HCT116 (cell line): ENCODE measurements at regions not wholly inside any gene's neighbourhood (a gene's known extent, or its start where the extent isn't known, plus 50 kb on each side); places are given as distances from the start of the nearest gene placed in this dataset.

Source experiments
- ATAC-seq: fragments of 200-7000 bp; cut with Tn5 transposase; 2 replicates; pipeline ENCODE4 v1.9.1; 2020; ENCODE audit warnings: mild to moderate bottlenecking, moderate library complexity
- BruUV-seq: library from RNA; stranded (reverse); fragments of 400-500 nt; replicated peaks from 2 replicates; lab custom pipeline; 2021; lab: Mats Ljungman, UMichigan
- CTCF ChIA-PET: fragments of 300-600 bp; sonication (Branson Sonifier 250); formaldehyde crosslinking; loops from one replicate; lab custom pipeline; 2021; ENCODE audit warnings: antibody characterized with exemption; lab: Charles Lee
- POLR2A ChIA-PET: fragments of 300-600, 350-600 bp; sonication (Branson Sonifier 250); formaldehyde crosslinking; loops from one replicate; lab custom pipeline; 2021; ENCODE audit warnings: antibody characterized with exemption; lab: Charles Lee
- RAD21 ChIA-PET, 2 experiments: fragments of 300-600 bp; sonication (Branson Sonifier 250); formaldehyde crosslinking; loops; one replicate each; lab custom pipeline; 2023; ENCODE audit warnings: low total read pairs in 2 of 2; ENCODE audit not compliant: uncharacterized antibody in 2 of 2, unreplicated experiment in 2 of 2, low non-redundant PET in 1 of 2; lab: Charles Lee
- DNase-seq: peaks from one replicate; pipeline ENCODE4 v3.0.0-alpha.2; 2010; ENCODE audit warnings: low read depth, low spot score
- H2AFZ ChIP-seq: fragments of 200-600 bp; shearing (Covaris generic), sonication (generic); 2 replicates; pipeline ENCODE4 v1.6.1; 2017; ENCODE audit warnings: low read depth, mixed run types, mixed read lengths, antibody characterized with exemption, low read length; ENCODE audit not compliant: poor library complexity, severe bottlenecking
- H3K27ac ChIP-seq: 2 replicates; pipeline ENCODE4 v1.5.1; 2012; ENCODE audit warnings: low read depth, low read length
- H3K27me3 ChIP-seq: fragments of 200-600 bp; sonication (generic); 2 replicates; pipeline ENCODE4 v1.6.1; 2016; ENCODE audit warnings: mixed run types, low read length, mixed read lengths; ENCODE audit not compliant: insufficient read depth
- H3K36me3 ChIP-seq, 2 experiments: fragments of 200-500 bp in 1 of 2; fragments of 200-600 bp in 1 of 2; sonication (Bioruptor generic) in 1 of 2; sonication (generic) in 1 of 2; 2 replicates each; pipeline versions ENCODE4 v1.5.1 to v1.6.1; 2014 to 2016; ENCODE audit warnings: low read length in 2 of 2, inconsistent platforms in 1 of 2, mixed read lengths in 1 of 2, mixed run types in 1 of 2; ENCODE audit not compliant: insufficient read depth in 2 of 2, control insufficient read depth in 1 of 2
- H3K4me1 ChIP-seq, 2 experiments: fragments of 200-600 bp in 1 of 2; sonication (generic) in 1 of 2; 2 replicates each; pipeline versions ENCODE4 v1.5.1 to v1.6.1; 2012 to 2017; ENCODE audit warnings: low read length in 2 of 2, inconsistent platforms in 1 of 2, mild to moderate bottlenecking in 1 of 2, mixed read lengths in 1 of 2, mixed run types in 1 of 2, moderate library complexity in 1 of 2; ENCODE audit not compliant: insufficient read depth in 2 of 2, control insufficient read depth in 1 of 2
- H3K4me2 ChIP-seq: fragments of 200-600 bp; sonication (generic); 2 replicates; pipeline ENCODE4 v1.6.1; 2017; ENCODE audit warnings: mixed run types, low read length, mixed read lengths
- H3K4me3 ChIP-seq, 2 experiments: fragments of 200-600 bp in 1 of 2; sonication (generic) in 1 of 2; replicated peaks in 1 of 2; 2 replicates each; pipeline ENCODE4 v1.5.1; 2011 to 2016; ENCODE audit warnings: low read length in 2 of 2, control low read depth in 1 of 2, low read depth in 1 of 2, mild to moderate bottlenecking in 1 of 2, mixed read lengths in 1 of 2, mixed run types in 1 of 2
- H3K79me2 ChIP-seq: fragments of 200-600 bp; sonication (generic); 2 replicates; pipeline ENCODE4 v1.6.1; 2017; ENCODE audit warnings: mild to moderate bottlenecking, mixed run types, low read length, moderate library complexity, mixed read lengths; ENCODE audit not compliant: insufficient read depth
- H3K9ac ChIP-seq: fragments of 200-600 bp; sonication (generic); 2 replicates; pipeline ENCODE4 v1.6.1; 2016; ENCODE audit warnings: low read length, mixed read lengths
- H3K9me2 ChIP-seq: fragments of 200-600 bp; sonication (generic), shearing (Covaris generic); 2 replicates; pipeline ENCODE4 v1.6.1; 2017; ENCODE audit warnings: mixed run types, mild to moderate bottlenecking, moderate library complexity; ENCODE audit not compliant: insufficient read depth
- H3K9me3 ChIP-seq, 2 experiments: fragments of 200-500 bp in 1 of 2; fragments of 200-600 bp in 1 of 2; sonication (Bioruptor generic) in 1 of 2; sonication (generic) in 1 of 2; 2 replicates each; pipeline ENCODE4 v1.6.1; 2014 to 2017; ENCODE audit warnings: low read length in 2 of 2, mixed read lengths in 2 of 2, inconsistent platforms in 1 of 2, low read depth in 1 of 2, mild to moderate bottlenecking in 1 of 2, mixed run types in 1 of 2, moderate library complexity in 1 of 2; ENCODE audit not compliant: control insufficient read depth in 1 of 2, insufficient read depth in 1 of 2
- H4K20me1 ChIP-seq: fragments of 200-600 bp; sonication (generic), shearing (Covaris generic); 2 replicates; pipeline ENCODE4 v1.6.1; 2017; ENCODE audit warnings: mixed run types, mild to moderate bottlenecking, moderate library complexity; ENCODE audit not compliant: insufficient read depth
- EGR1 ChIP-seq: IDR thresholded peaks from 2 replicates; pipeline ENCODE4 v1.6.1; 2012; ENCODE audit warnings: low read depth
- FOSL1 ChIP-seq: IDR thresholded peaks from 2 replicates; pipeline ENCODE4 v1.6.1; 2012; ENCODE audit warnings: low read depth
- POLR2A ChIP-seq: IDR thresholded peaks from 2 replicates; pipeline ENCODE4 v1.7.0; 2011; ENCODE audit warnings: borderline replicate concordance; ENCODE audit not compliant: insufficient read depth, insufficient read length; ENCODE audit errors: extremely low read depth
- REST ChIP-seq: IDR thresholded peaks from 2 replicates; pipeline ENCODE4 v1.6.1; 2012; ENCODE audit warnings: low read depth
- SP1 ChIP-seq: IDR thresholded peaks from 2 replicates; pipeline ENCODE4 v1.6.1; 2012; ENCODE audit warnings: low read depth
- TCF7L2 ChIP-seq: IDR thresholded peaks from 2 replicates; pipeline ENCODE4 v1.7.0; 2011; ENCODE audit warnings: borderline replicate concordance, inconsistent platforms; ENCODE audit not compliant: insufficient read depth, insufficient read length; ENCODE audit errors: extremely low read depth
- intact Hi-C: fragments of 100-400 bp; cut with micrococcal nuclease; formaldehyde crosslinking; loops from 2 replicates; pipeline ENCODE4 v1.10.0; 2022
- TF ChIP-seq, protein P1 (sequence below): IDR thresholded peaks from 2 replicates; pipeline ENCODE4 v1.6.1; 2012

- TF ChIP-seq, protein P1, sequence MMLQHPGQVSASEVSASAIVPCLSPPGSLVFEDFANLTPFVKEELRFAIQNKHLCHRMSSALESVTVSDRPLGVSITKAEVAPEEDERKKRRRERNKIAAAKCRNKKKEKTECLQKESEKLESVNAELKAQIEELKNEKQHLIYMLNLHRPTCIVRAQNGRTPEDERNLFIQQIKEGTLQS, result no peak
- TF ChIP-seq EGR1, result no peak
- no peak for TF ChIP-seq POLR2A
These were observed 222.5 kb upstream of the TCERG1L start (continued) for GRCh38 chr10:131533846-131534526.

- H3K27ac ChIP-seq, result no peak overlapping the region
- H3K9me3 ChIP-seq, result no peaks in the 10 kb centered on the region
- 0 out of 2 replicates have a peak, but pooled peaks cover 5% of the 10 kb centered on the region for H3K27me3 ChIP-seq
- TF ChIP-seq POLR2A, result no peak
- no peak for TF ChIP-seq TCF7L2
- no peak for TF ChIP-seq FOSL1
- TF ChIP-seq REST, result no peak
- no peak for TF ChIP-seq SP1
- no peak overlapping the region for H3K4me3 ChIP-seq
- H4K20me1 ChIP-seq, result no peaks in the 10 kb centered on the region
- RAD21 ChIA-PET, result no interaction called here
- H3K79me2 ChIP-seq, result no peaks in the 10 kb centered on the region
- no peak for DNase-seq
- intact Hi-C loops, result no loop called here
- no peak for ATAC-seq
- no peak overlapping the region for H2AFZ ChIP-seq
- H3K4me1 ChIP-seq, result no peaks in the 10 kb centered on the region
- POLR2A ChIA-PET, result no interaction called here
- H3K9me2 ChIP-seq, result no peaks in the 10 kb centered on the region
- CTCF ChIA-PET, result no interaction called here
- no peaks in the 10 kb centered on the region for H3K36me3 ChIP-seq
- H3K4me2 ChIP-seq, result no peak overlapping the region
- no peak overlapping the region for H3K9ac ChIP-seq
- BruUV-seq, result no TSS peak
These were observed 223.3 kb upstream of the TCERG1L start for GRCh38 chr10:131534836-131535235.
